ENCODE measurements at regions not wholly inside any gene's neighbourhood (a gene's known extent, or its start where the extent isn't known, plus 50 kb on each side); places are given as distances from the start of the nearest gene placed in this dataset.

DNA sequence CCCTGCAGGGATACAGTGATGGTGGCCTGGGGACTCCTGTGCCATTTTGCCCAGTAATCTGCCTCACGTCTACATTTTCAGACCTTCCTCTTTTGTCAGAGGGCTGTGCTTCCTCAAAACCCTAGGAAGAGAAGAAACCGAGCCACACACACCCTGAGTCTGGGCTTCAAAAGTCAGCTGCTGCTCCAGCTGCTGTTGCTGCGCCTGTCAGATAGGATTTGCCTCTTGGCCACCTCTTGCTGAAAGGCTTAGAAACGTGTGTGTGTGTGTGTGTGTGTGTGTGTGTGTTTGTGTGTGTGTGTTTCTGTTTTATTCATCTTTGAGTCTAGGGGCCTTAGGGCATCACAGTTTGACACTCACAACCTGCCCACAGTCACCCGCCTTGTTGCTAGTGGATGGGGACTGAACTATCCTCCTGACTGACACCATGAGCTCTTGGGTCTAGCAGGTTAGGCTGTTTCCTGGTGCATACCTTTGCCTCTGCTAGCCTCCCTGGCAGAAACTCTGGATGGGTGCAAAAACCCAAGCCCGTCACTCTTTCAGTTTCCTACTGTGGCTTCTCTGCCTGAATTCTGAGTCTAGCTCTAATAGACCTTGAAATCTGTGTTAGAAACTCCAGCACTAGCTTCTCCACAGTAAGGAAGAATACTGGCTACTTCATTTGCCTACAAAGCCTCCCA, 94.9 kb upstream of the CEP85L start:
- TF ChIP-seq, protein P1, sequence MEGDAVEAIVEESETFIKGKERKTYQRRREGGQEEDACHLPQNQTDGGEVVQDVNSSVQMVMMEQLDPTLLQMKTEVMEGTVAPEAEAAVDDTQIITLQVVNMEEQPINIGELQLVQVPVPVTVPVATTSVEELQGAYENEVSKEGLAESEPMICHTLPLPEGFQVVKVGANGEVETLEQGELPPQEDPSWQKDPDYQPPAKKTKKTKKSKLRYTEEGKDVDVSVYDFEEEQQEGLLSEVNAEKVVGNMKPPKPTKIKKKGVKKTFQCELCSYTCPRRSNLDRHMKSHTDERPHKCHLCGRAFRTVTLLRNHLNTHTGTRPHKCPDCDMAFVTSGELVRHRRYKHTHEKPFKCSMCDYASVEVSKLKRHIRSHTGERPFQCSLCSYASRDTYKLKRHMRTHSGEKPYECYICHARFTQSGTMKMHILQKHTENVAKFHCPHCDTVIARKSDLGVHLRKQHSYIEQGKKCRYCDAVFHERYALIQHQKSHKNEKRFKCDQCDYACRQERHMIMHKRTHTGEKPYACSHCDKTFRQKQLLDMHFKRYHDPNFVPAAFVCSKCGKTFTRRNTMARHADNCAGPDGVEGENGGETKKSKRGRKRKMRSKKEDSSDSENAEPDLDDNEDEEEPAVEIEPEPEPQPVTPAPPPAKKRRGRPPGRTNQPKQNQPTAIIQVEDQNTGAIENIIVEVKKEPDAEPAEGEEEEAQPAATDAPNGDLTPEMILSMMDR (conservative IDR thresholded peaks at IDR 0.05 in 1 of 2, IDR thresholded peaks at IDR 0.05 in 1 of 2; ENCODE audit: low read depth in 1 of 2, low read length in 2 of 2) = no peak
- TF ChIP-seq EZH2 (IDR thresholded peaks at IDR 0.05; ENCODE audit: low read length, missing control alignments) = no peak
